ENCODE measurements at regions not wholly inside any gene's neighbourhood (a gene's known extent, or its start where the extent isn't known, plus 50 kb on each side); places are given as distances from the start of the nearest gene placed in this dataset.

GRCh38 chr2:8462899-8463648, 218.8 kb upstream of the ID2 start:
- no peak for DNase-seq (ENCODE audit: low read depth)
- no peak for TF ChIP-seq CTCF (conservative IDR thresholded peaks at IDR 0.05; ENCODE audit: low read depth, low read length)
- no peak overlapping the region for H3K4me3 ChIP-seq (ENCODE audit: low read length)

- no peak for TF ChIP-seq CTCF (conservative IDR thresholded peaks at IDR 0.05; ENCODE audit: low read depth, low read length)
- no peak overlapping the region for H3K4me3 ChIP-seq (ENCODE audit: low read length)
- no peak for DNase-seq (ENCODE audit: low read depth)
Measured at GRCh38 chr2:8465560-8465959, 216.3 kb upstream of the ID2 start.

- TF ChIP-seq CTCF (conservative IDR thresholded peaks at IDR 0.05; ENCODE audit: low read depth, low read length), result no peak
- no peak for DNase-seq (ENCODE audit: low read depth)
- H3K4me3 ChIP-seq (ENCODE audit: low read length), result no peak overlapping the region
Measured at GRCh38 chr2:8469709-8470493, 212.0 kb upstream of the ID2 start.

GRCh38 chr2:8472545-8473323, 209.1 kb upstream of the ID2 start:
- TF ChIP-seq CTCF (conservative IDR thresholded peaks at IDR 0.05; ENCODE audit: low read depth, low read length), result no peak
- no peak overlapping the region for H3K4me3 ChIP-seq (ENCODE audit: low read length)
- no peak for DNase-seq (ENCODE audit: low read depth)

GRCh38 chr2:8475349-8476031, 206.4 kb upstream of the ID2 start:
- no peak for TF ChIP-seq CTCF (conservative IDR thresholded peaks at IDR 0.05; ENCODE audit: low read depth, low read length)
- no peak overlapping the region for H3K4me3 ChIP-seq (ENCODE audit: low read length)
- no peak for DNase-seq (ENCODE audit: low read depth)

GRCh38 chr2:8477552-8478470, 204.0 kb upstream of the ID2 start:
- DNase-seq (ENCODE audit: low read depth), result no peak

More at GRCh38 chr2:8477552-8478470, 204.0 kb upstream of the ID2 start:
- H3K4me3 ChIP-seq (ENCODE audit: low read length), result no peak overlapping the region
- TF ChIP-seq CTCF (conservative IDR thresholded peaks at IDR 0.05; ENCODE audit: low read depth, low read length), result no peak

All from retinal pigment epithelial cell (primary cell).